HUES6 (cell line): ENCODE measurements at regions not wholly inside any gene's neighbourhood (a gene's known extent, or its start where the extent isn't known, plus 50 kb on each side); places are given as distances from the start of the nearest gene placed in this dataset.

Experiments used
- H3K27ac ChIP-seq: 2 replicates; pipeline ENCODE4 v1.7.0; 2013; ENCODE audit warnings: low read depth, mild to moderate bottlenecking, low read length, inconsistent platforms
- H3K27me3 ChIP-seq: 2 replicates; pipeline ENCODE4 v1.6.1; 2013; ENCODE audit warnings: low read length; ENCODE audit not compliant: control insufficient read depth, insufficient read depth
- H3K36me3 ChIP-seq: 2 replicates; pipeline ENCODE4 v1.6.1; 2013; ENCODE audit warnings: low read length; ENCODE audit not compliant: control insufficient read depth, insufficient read depth
- H3K4me1 ChIP-seq: 2 replicates; pipeline ENCODE4 v1.6.1; 2013; ENCODE audit warnings: low read length; ENCODE audit not compliant: control insufficient read depth, insufficient read depth
- H3K4me3 ChIP-seq: 2 replicates; pipeline ENCODE4 v1.5.1; 2013; ENCODE audit warnings: low read depth, low read length
- H3K9ac ChIP-seq: one replicate; pipeline ENCODE4 v1.6.1; 2013; ENCODE audit warnings: mild to moderate bottlenecking, low read length
- H3K9me3 ChIP-seq: 2 replicates; pipeline ENCODE4 v1.6.1; 2013; ENCODE audit warnings: low read depth, low read length; ENCODE audit not compliant: control insufficient read depth, insufficient read depth

GRCh38 chr15:94934440-94934839 lies 703.1 kb downstream of the MCTP2 start:
- Histone ChIP-seq H3K36me3 (no peaks in the 10 kb centered on the region), H3K27ac (no peak overlapping the region), H3K9me3 (peaks cover 19% of the 10 kb centered on the region), H3K4me3 (no peak overlapping the region), H3K27me3 (no peaks in the 10 kb centered on the region), H3K9ac (no peak overlapping the region), H3K4me1 (no peaks in the 10 kb centered on the region)

GRCh38 chr15:94937242-94937641 lies 705.9 kb downstream of the MCTP2 start:
- H3K4me3 ChIP-seq = no peak overlapping the region
- H3K4me1 ChIP-seq = no peaks in the 10 kb centered on the region
- H3K27ac ChIP-seq = no peak overlapping the region
- H3K9ac ChIP-seq = no peak overlapping the region
- no peaks in the 10 kb centered on the region for H3K27me3 ChIP-seq
- no peaks in the 10 kb centered on the region for H3K36me3 ChIP-seq
- peaks cover 19% of the 10 kb centered on the region for H3K9me3 ChIP-seq

GRCh38 chr15:94943888-94944287 lies 712.5 kb downstream of the MCTP2 start:
- H3K9ac ChIP-seq = no peak overlapping the region
- H3K27ac ChIP-seq = no peak overlapping the region
- no peaks in the 10 kb centered on the region for H3K9me3 ChIP-seq
- no peaks in the 10 kb centered on the region for H3K36me3 ChIP-seq
- H3K4me1 ChIP-seq = no peaks in the 10 kb centered on the region
- H3K4me3 ChIP-seq = no peak overlapping the region
- H3K27me3 ChIP-seq = no peaks in the 10 kb centered on the region

GRCh38 chr15:94951538-94951937 lies 720.2 kb downstream of the MCTP2 start:
- no peak overlapping the region for H3K4me3 ChIP-seq
- H3K27me3 ChIP-seq = no peaks in the 10 kb centered on the region
- H3K9me3 ChIP-seq = no peaks in the 10 kb centered on the region
- no peak overlapping the region for H3K27ac ChIP-seq
- no peak overlapping the region for H3K9ac ChIP-seq
- H3K4me1 ChIP-seq = no peaks in the 10 kb centered on the region
- no peaks in the 10 kb centered on the region for H3K36me3 ChIP-seq

- H3K9me3 ChIP-seq = peaks cover 8% of the 10 kb centered on the region; the same call in 1 of the 2 replicates
- no peak overlapping the region for H3K27ac ChIP-seq
- H3K36me3 ChIP-seq = no peaks in the 10 kb centered on the region
- 0 out of 2 replicates have a peak, but pooled peaks cover 5% of the 10 kb centered on the region for H3K4me1 ChIP-seq
- no peak overlapping the region for H3K9ac ChIP-seq
- H3K27me3 ChIP-seq = no peaks in the 10 kb centered on the region
- no peak overlapping the region for H3K4me3 ChIP-seq
These were observed 732.6 kb downstream of the MCTP2 start for GRCh38 chr15:94963953-94964352.

GRCh38 chr15:94965593-94965992 lies 734.2 kb downstream of the MCTP2 start:
- Histone ChIP-seq H3K9me3 (peaks cover 4% of the 10 kb centered on the region; the same call in 1 of the 2 replicates), H3K9ac (no peak overlapping the region)

GRCh38 chr15:94968133-94968532 lies 736.8 kb downstream of the MCTP2 start:
- H3K27me3 ChIP-seq = no peaks in the 10 kb centered on the region
- H3K4me3 ChIP-seq = no peak overlapping the region
- H3K36me3 ChIP-seq = no peaks in the 10 kb centered on the region
- H3K4me1 ChIP-seq = peaks cover 18% of the 10 kb centered on the region
- no peak overlapping the region for H3K27ac ChIP-seq
- H3K9me3 ChIP-seq = peaks cover 4% of the 10 kb centered on the region; the same call in 1 of the 2 replicates
- no peak overlapping the region for H3K9ac ChIP-seq

More at GRCh38 chr15:94965593-94965992, 734.2 kb downstream of the MCTP2 start:
- Histone ChIP-seq H3K4me3 (no peak overlapping the region), H3K27me3 (no peaks in the 10 kb centered on the region), H3K36me3 (no peaks in the 10 kb centered on the region), H3K27ac (no peak overlapping the region), H3K4me1 (0 out of 2 replicates have a peak, but pooled peaks cover 5% of the 10 kb centered on the region)

GRCh38 chr15:94970096-94970495 lies 738.7 kb downstream of the MCTP2 start:
- Histone ChIP-seq H3K9me3 (no peaks in the 10 kb centered on the region), H3K27ac (no peak overlapping the region), H3K4me1 (peaks cover 18% of the 10 kb centered on the region), H3K27me3 (no peaks in the 10 kb centered on the region), H3K36me3 (no peaks in the 10 kb centered on the region), H3K9ac (no peak overlapping the region), H3K4me3 (no peak overlapping the region)

GRCh38 chr15:94970802-94971201 lies 739.4 kb downstream of the MCTP2 start:
- no peaks in the 10 kb centered on the region for H3K36me3 ChIP-seq
- no peaks in the 10 kb centered on the region for H3K27me3 ChIP-seq
- H3K4me3 ChIP-seq = no peak overlapping the region
- H3K9ac ChIP-seq = no peak overlapping the region
- no peaks in the 10 kb centered on the region for H3K9me3 ChIP-seq
- no peak overlapping the region for H3K27ac ChIP-seq
- H3K4me1 ChIP-seq = peaks cover 18% of the 10 kb centered on the region

GRCh38 chr15:94972314-94972713 lies 741.0 kb downstream of the MCTP2 start:
- Histone ChIP-seq H3K4me1 (peaks cover 18% of the 10 kb centered on the region), H3K36me3 (no peaks in the 10 kb centered on the region), H3K27ac (no peak overlapping the region; the same call in 1 of the 2 replicates), H3K9me3 (no peaks in the 10 kb centered on the region), H3K9ac (peak overlapping the region; percentile 35), H3K27me3 (no peaks in the 10 kb centered on the region), H3K4me3 (no peak overlapping the region)

- no peaks in the 10 kb centered on the region for H3K36me3 ChIP-seq
- H3K9ac ChIP-seq = no peak overlapping the region
- H3K4me3 ChIP-seq = no peak overlapping the region
- H3K4me1 ChIP-seq = no peaks in the 10 kb centered on the region
- H3K9me3 ChIP-seq = peaks cover 2% of the 10 kb centered on the region; the same call in 1 of the 2 replicates
- no peak overlapping the region for H3K27ac ChIP-seq
- H3K27me3 ChIP-seq = no peaks in the 10 kb centered on the region
These were observed 755.7 kb downstream of the MCTP2 start for GRCh38 chr15:94987085-94987484.

- Histone ChIP-seq H3K4me1 (no peaks in the 10 kb centered on the region), H3K36me3 (no peaks in the 10 kb centered on the region), H3K9ac (no peak overlapping the region), H3K4me3 (no peak overlapping the region), H3K27me3 (no peaks in the 10 kb centered on the region), H3K27ac (no peak overlapping the region), H3K9me3 (no peaks in the 10 kb centered on the region; the same call in 1 of the 2 replicates)
These were observed 760.4 kb downstream of the MCTP2 start for GRCh38 chr15:94991718-94992117.
